GM12878 (cell line): ENCODE measurements at regions not wholly inside any gene's neighbourhood (a gene's known extent, or its start where the extent isn't known, plus 50 kb on each side); places are given as distances from the start of the nearest gene placed in this dataset.

Source experiments
- ATAC-seq: fragments of 200-7000 bp; cut with Tn5 transposase; 3 replicates; pipeline ENCODE4 v1.9.1; 2020; ENCODE audit warnings: mild to moderate bottlenecking, moderate library complexity
- BruUV-seq: library from RNA; stranded (reverse); fragments of 400-500 nt; replicated peaks from 2 replicates; lab custom pipeline; 2021; lab: Mats Ljungman, UMichigan
- CTCF ChIA-PET: fragments of 300-600 bp; sonication (Branson Sonifier 250); formaldehyde crosslinking; extraction: SDS; loops from one replicate; lab custom pipeline; 2021; ENCODE audit warnings: inconsistent platforms; lab: Yijun Ruan, JAX
- POLR2A ChIA-PET: fragments of 350-600 bp; formaldehyde crosslinking; extraction: SDS; loops from one replicate; lab custom pipeline; 2021; ENCODE audit warnings: inconsistent platforms; lab: Charles Lee
- RAD21 ChIA-PET: fragments of 300-600 bp; sonication (Branson Sonifier 250); formaldehyde crosslinking; loops from one replicate; lab custom pipeline; 2023; ENCODE audit warnings: antibody characterized with exemption; ENCODE audit not compliant: unreplicated experiment; lab: Charles Lee
- SMC1A ChIA-PET: fragments of 300-600 bp; sonication (Branson Sonifier 250); formaldehyde crosslinking; loops from one replicate; lab custom pipeline; 2023; ENCODE audit not compliant: unreplicated experiment, uncharacterized antibody; lab: Charles Lee
- DNase-seq: peaks from one replicate; pipeline ENCODE4 v3.0.0-alpha.2; 2011; ENCODE audit warnings: low read depth, low spot score
- FAIRE-seq: peaks from 3 replicates; lab custom pipeline; 2011; peaks lifted over from hg19 to GRCh38; lab: Jason Lieb, UNC
- H2AFZ ChIP-seq: 2 replicates; pipeline ENCODE4 v1.6.0; 2011; ENCODE audit warnings: low read depth, low read length, control low read depth; ENCODE audit not compliant: control insufficient read depth
- H3K27ac ChIP-seq: 2 replicates; pipeline ENCODE4 v1.5.1; 2011; ENCODE audit warnings: control low read depth; ENCODE audit not compliant: control insufficient read depth, insufficient read depth
- H3K27me3 ChIP-seq, 2 experiments: replicated peaks in 1 of 2; 2 replicates each; pipeline versions ENCODE4 v1.6.0 to v1.6.1; 2011; ENCODE audit warnings: low read length in 1 of 2; ENCODE audit not compliant: control insufficient read depth in 2 of 2, insufficient read depth in 2 of 2
- H3K36me3 ChIP-seq, 2 experiments: 2 replicates each; pipeline ENCODE4 v1.5.1; 2011; ENCODE audit warnings: low read length in 1 of 2; ENCODE audit not compliant: control insufficient read depth in 2 of 2, insufficient read depth in 2 of 2
- H3K4me1 ChIP-seq: 2 replicates; pipeline ENCODE4 v1.6.1; 2011; ENCODE audit warnings: mild to moderate bottlenecking, low read length, moderate library complexity, mixed read lengths; ENCODE audit not compliant: control insufficient read depth, insufficient read depth
- H3K4me2 ChIP-seq: 2 replicates; pipeline ENCODE4 v1.6.0; 2011; ENCODE audit warnings: control low read depth; ENCODE audit not compliant: control insufficient read depth, insufficient read depth
- H3K4me3 ChIP-seq: fragments of 200-600 bp; sonication (generic); 2 replicates; pipeline ENCODE4 v1.5.1; 2016
- H3K79me2 ChIP-seq: 2 replicates; pipeline ENCODE4 v1.6.0; 2011; ENCODE audit warnings: low read length; ENCODE audit not compliant: control insufficient read depth, insufficient read depth
- H3K9ac ChIP-seq: 2 replicates; pipeline ENCODE4 v1.8.0; 2011; ENCODE audit warnings: low read length, control low read depth, mixed read lengths; ENCODE audit not compliant: control insufficient read depth, insufficient read depth
- H3K9me3 ChIP-seq: replicated peaks from 3 replicates; pipeline ENCODE4 v1.5.1; 2011; ENCODE audit warnings: mild to moderate bottlenecking, low read length; ENCODE audit not compliant: control insufficient read depth, insufficient read depth
- H4K20me1 ChIP-seq: 2 replicates; pipeline ENCODE4 v1.6.0; 2011; ENCODE audit not compliant: control insufficient read depth, insufficient read depth
- BCLAF1 ChIP-seq: fragments of 450-650 bp; IDR thresholded peaks from 2 replicates; pipeline ENCODE4 v1.6.1; 2017; ENCODE audit warnings: antibody characterized with exemption, mild to moderate bottlenecking, moderate library complexity
- IKZF1 ChIP-seq: fragments of 450-650 bp; conservative IDR thresholded peaks from 2 replicates; pipeline ENCODE4 v1.6.1; 2017; ENCODE audit warnings: antibody characterized with exemption, mild to moderate bottlenecking
- PBX3 ChIP-seq: IDR thresholded peaks from 2 replicates; pipeline ENCODE4 v1.6.1; 2011; ENCODE audit warnings: mild to moderate bottlenecking, low read depth, low read length, moderate library complexity; ENCODE audit not compliant: insufficient replicate concordance
- ZNF274 ChIP-seq: IDR thresholded peaks from one replicate; pipeline ENCODE4 v1.8.0; 2011; ENCODE audit not compliant: insufficient read length, insufficient read depth
- WGBS: methylation state at CpG from one replicate; pipeline ENCODE4 v1.1.6; 2016; ENCODE audit warnings: low lambda C conversion rate; ENCODE audit not compliant: insufficient replicate concordance, insufficient coverage; ENCODE audit errors: missing lambda C conversion rate; 5-methylcytosine and 5-hydroxymethylcytosine counted together
- in situ Hi-C: fragments of 300-500 bp; cut with MboI; formaldehyde crosslinking; loops from 9 replicates; pipeline ENCODE4 v1.14.3; 2018; ENCODE audit warnings: mixed read lengths
- intact Hi-C: fragments of 100-400 bp; cut with micrococcal nuclease; formaldehyde crosslinking; loops from one replicate; pipeline ENCODE4 v1.14.2; 2022; ENCODE audit not compliant: unreplicated experiment

GRCh38 chr16:65905331-65905730 lies 461.2 kb upstream of the CDH5 start:
- WGBS = 36% methylated on average over 3 of the region's 3 CpGs
- Histone ChIP-seq H3K9ac (no peak overlapping the region), H3K9me3 (no peaks in the 10 kb centered on the region), H3K79me2 (no peaks in the 10 kb centered on the region), H4K20me1 (no peaks in the 10 kb centered on the region), H3K36me3 (no peaks in the 10 kb centered on the region), H3K4me2 (no peak overlapping the region), H3K4me3 (no peak overlapping the region), H3K27ac (no peak overlapping the region), H2AFZ (no peak overlapping the region), H3K27me3 (no peaks in the 10 kb centered on the region), H3K4me1 (no peaks in the 10 kb centered on the region)
- no peak for FAIRE-seq
- TF ChIP-seq PBX3 (no peak), IKZF1 (no peak), BCLAF1 (no peak), ZNF274 (no peak)
- in situ Hi-C loops (no loop called here), intact Hi-C loops (no loop called here)
- SMC1A ChIA-PET = no interaction called here
- POLR2A ChIA-PET = no interaction called here
- CTCF ChIA-PET = no interaction called here
- RAD21 ChIA-PET = no interaction called here
- ATAC-seq = no peak
- DNase-seq = no peak
- no TSS peak for BruUV-seq
